Psoas muscle (tissue), 7 donors: ENCODE measurements at regions not wholly inside any gene's neighbourhood (a gene's known extent, or its start where the extent isn't known, plus 50 kb on each side); places are given as distances from the start of the nearest gene placed in this dataset.

ENCODE experiments used
- ATAC-seq, 4 donors: fragments of 200-7000 bp; cut with Tn5 transposase; one replicate each; pipeline ENCODE4 v1.9.1; 2020; ENCODE audit warnings: moderate library complexity in 3 of 4, mild to moderate bottlenecking in 2 of 4
- DNase-seq, 2 donors: peaks; one replicate each; pipeline ENCODE4 v3.0.0-alpha.2; 2020
- H3K27ac ChIP-seq: fragments of 200-600 bp; one replicate; pipeline ENCODE4 v1.8.0; 2022
- H3K27me3 ChIP-seq, 3 donors: fragments of 200-600 bp in 1 of 3; one replicate each; pipeline versions ENCODE4 v1.6.1 to v1.8.0; 2013 to 2022; ENCODE audit warnings: low read length in 2 of 3, mild to moderate bottlenecking in 2 of 3, moderate library complexity in 1 of 3; ENCODE audit not compliant: insufficient read depth in 3 of 3
- H3K36me3 ChIP-seq, 2 donors: fragments of 200-600 bp in 1 of 2; one replicate each; pipeline versions ENCODE4 v1.6.1 to v1.8.0; 2013 to 2022; ENCODE audit warnings: low read depth in 1 of 2, mild to moderate bottlenecking in 1 of 2, moderate library complexity in 1 of 2; ENCODE audit not compliant: insufficient read depth in 1 of 2
- H3K4me1 ChIP-seq: fragments of 200-600 bp; one replicate; pipeline ENCODE4 v1.8.0; 2022
- H3K4me3 ChIP-seq: fragments of 200-600 bp; one replicate; pipeline ENCODE4 v1.8.0; 2022; ENCODE audit warnings: mild to moderate bottlenecking
- H3K9me3 ChIP-seq: fragments of 200-600 bp; one replicate; pipeline ENCODE4 v1.8.0; 2022
- WGBS, 3 donors: extraction: QIAGEN DNeasy Blood & Tissue Kit; methylation state at CpG; one replicate each; pipeline versions ENCODE4 v1.1.6 to v1.1.7; 2013; 5-methylcytosine and 5-hydroxymethylcytosine counted together
- intact Hi-C, 2 donors: fragments of 100-400 bp; cut with DNase I; formaldehyde crosslinking; loops; one replicate each; pipeline versions ENCODE4 v1.11.0 to v1.14.2; 2022
- TF ChIP-seq, protein P1 (sequence below): fragments of 200-600 bp; IDR thresholded peaks from one replicate; pipeline ENCODE4 v1.8.0; 2022; ENCODE audit warnings: antibody characterized with exemption
- donor health status: healthy with polysubstance abuse.
- donor health status: DM: no; HTN: no; CAD: no; lungs with moderate emphysema.
- donor health status: Bipolar disorder and iron deficiency.
- donor health status: healthy.
- donor health status: DM: yes; HTN: yes; CAD: no.
- donor health status: DM: no; HTN: no; CAD: no.
- donor health status: DM: yes; HTN: yes; CAD: no.

DNA sequence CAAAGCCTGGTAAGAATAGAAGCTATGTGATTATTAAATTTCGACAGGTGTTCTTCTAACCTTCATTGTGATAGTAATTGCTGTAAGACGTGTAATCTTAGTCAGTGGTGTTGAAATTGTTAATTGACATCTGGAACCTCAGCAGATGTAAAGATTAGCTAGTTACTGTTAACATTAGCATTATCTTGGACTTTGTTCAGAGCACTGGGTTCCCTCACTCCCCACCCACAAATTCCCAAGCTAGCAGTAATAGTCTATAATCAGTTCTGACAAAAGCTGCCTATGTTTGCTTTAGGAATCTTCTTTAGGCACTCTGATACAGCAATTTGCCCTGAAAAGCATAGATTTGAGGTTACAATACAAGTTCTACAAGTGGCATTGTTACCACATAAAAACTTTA is 233.7 kb downstream of the EN1 start:
- TF ChIP-seq, protein P1, sequence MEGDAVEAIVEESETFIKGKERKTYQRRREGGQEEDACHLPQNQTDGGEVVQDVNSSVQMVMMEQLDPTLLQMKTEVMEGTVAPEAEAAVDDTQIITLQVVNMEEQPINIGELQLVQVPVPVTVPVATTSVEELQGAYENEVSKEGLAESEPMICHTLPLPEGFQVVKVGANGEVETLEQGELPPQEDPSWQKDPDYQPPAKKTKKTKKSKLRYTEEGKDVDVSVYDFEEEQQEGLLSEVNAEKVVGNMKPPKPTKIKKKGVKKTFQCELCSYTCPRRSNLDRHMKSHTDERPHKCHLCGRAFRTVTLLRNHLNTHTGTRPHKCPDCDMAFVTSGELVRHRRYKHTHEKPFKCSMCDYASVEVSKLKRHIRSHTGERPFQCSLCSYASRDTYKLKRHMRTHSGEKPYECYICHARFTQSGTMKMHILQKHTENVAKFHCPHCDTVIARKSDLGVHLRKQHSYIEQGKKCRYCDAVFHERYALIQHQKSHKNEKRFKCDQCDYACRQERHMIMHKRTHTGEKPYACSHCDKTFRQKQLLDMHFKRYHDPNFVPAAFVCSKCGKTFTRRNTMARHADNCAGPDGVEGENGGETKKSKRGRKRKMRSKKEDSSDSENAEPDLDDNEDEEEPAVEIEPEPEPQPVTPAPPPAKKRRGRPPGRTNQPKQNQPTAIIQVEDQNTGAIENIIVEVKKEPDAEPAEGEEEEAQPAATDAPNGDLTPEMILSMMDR = no peak
- no peak for DNase-seq
- no peak overlapping the region for H3K27ac ChIP-seq
- H3K27me3 ChIP-seq = peaks cover 0 to 1% (median 0%) of the 10 kb centered on the region in 3 donors
- H3K4me3 ChIP-seq = no peak overlapping the region
- no peaks in the 10 kb centered on the region for H3K9me3 ChIP-seq
- intact Hi-C loops = no loop called here
- no peak for ATAC-seq
- H3K36me3 ChIP-seq = no peaks in the 10 kb centered on the region
- no peaks in the 10 kb centered on the region for H3K4me1 ChIP-seq
- 53 to 62% (median 62%) methylated on average over 2 of the region's 2 CpGs for WGBS, 3 donors

DNA sequence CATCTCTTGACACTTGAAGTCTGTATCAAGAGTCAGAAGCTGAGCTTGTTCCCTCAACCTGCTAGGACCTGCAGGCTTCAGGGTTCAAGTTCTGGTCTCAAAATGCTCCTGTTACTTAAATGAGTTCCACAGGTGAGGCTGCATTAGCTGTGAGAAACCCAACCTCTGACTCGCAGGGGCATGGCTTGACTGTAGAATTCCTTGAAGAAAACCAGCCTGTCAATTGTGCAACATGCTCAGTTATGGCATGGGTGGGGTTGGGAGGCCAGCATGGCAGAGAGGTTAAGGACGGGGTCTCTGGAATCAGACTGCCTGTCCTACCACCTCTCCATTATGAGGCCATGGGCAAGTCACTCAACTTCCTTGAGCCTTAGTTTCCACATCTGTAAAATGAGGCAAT is 235.8 kb downstream of the EN1 start:
- DNase-seq = no peak
- H3K27me3 ChIP-seq = peaks cover 0 to 1% (median 0%) of the 10 kb centered on the region in 3 donors
- TF ChIP-seq, protein P1 = no peak
- H3K4me1 ChIP-seq = no peaks in the 10 kb centered on the region
- no peaks in the 10 kb centered on the region for H3K36me3 ChIP-seq
- no peak overlapping the region for H3K4me3 ChIP-seq
- no peaks in the 10 kb centered on the region for H3K9me3 ChIP-seq
- ATAC-seq = no peak
- 85 to 93% (median 87%) methylated on average over 2 of the region's 2 CpGs for WGBS, 3 donors
- no peak overlapping the region for H3K27ac ChIP-seq
- intact Hi-C loops = no loop called here

DNA sequence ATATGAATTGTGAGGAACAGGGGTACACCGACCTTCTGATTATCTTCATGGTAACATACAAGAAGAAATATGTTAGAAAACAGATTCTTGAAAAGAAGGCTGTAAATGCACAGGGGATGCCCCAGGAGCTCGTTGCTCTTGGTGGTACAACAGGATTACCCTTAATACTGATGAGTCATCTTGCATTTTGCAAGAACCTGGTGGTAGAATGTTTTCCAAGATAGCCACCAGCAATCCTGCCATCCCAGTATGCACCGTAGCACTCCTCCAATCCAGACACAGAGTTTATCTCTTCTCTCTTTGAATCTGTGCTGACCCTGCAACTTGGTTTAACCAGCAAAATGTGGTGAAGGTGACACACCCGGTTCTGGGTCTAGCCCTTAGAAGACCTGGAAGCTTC is 238.3 kb downstream of the EN1 start:
- intact Hi-C loops = no loop called here
- H3K27ac ChIP-seq = no peak overlapping the region
- WGBS, 3 donors = 72 to 82% (median 74%) methylated on average over 4 of the region's 4 CpGs
- DNase-seq (no peak), ATAC-seq (no peak)
- H3K27me3 ChIP-seq = peaks cover 0 to 1% (median 0%) of the 10 kb centered on the region in 3 donors
- no peaks in the 10 kb centered on the region for H3K36me3 ChIP-seq
- no peaks in the 10 kb centered on the region for H3K9me3 ChIP-seq
- H3K4me1 ChIP-seq = no peaks in the 10 kb centered on the region
- no peak overlapping the region for H3K4me3 ChIP-seq
- TF ChIP-seq, protein P1 = no peak

DNA sequence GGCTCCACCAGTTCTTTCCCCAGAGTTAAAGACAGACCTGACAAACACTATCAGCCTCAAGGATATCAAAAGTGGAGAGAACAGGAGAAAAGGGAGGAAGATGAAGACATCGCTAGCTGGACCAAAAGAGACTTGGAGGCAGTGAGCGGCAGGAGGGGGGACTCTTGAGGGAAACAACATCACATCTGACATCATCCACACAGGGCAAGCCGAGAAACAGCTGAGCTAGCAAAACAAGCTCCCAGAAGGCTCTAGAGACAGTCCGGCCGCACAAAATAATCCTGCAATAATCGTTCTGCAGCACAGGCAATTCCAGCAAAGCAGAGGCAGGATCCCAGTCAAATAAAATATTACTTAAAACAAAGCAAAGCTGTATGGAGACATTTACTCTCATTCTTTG is 239.8 kb downstream of the EN1 start:
- WGBS, 3 donors = 20 to 32% (median 22%) methylated on average over 6 of the region's 6 CpGs
- H3K4me1 ChIP-seq = no peaks in the 10 kb centered on the region
- no peak overlapping the region for H3K27ac ChIP-seq
- H3K36me3 ChIP-seq = no peaks in the 10 kb centered on the region
- no peaks in the 10 kb centered on the region for H3K9me3 ChIP-seq
- ATAC-seq (no peak), DNase-seq (no peak)
- H3K27me3 ChIP-seq = peaks cover 0 to 1% (median 0%) of the 10 kb centered on the region in 3 donors
- intact Hi-C loops = no loop called here
- H3K4me3 ChIP-seq = no peak overlapping the region
- TF ChIP-seq, protein P1 = no peak

DNA sequence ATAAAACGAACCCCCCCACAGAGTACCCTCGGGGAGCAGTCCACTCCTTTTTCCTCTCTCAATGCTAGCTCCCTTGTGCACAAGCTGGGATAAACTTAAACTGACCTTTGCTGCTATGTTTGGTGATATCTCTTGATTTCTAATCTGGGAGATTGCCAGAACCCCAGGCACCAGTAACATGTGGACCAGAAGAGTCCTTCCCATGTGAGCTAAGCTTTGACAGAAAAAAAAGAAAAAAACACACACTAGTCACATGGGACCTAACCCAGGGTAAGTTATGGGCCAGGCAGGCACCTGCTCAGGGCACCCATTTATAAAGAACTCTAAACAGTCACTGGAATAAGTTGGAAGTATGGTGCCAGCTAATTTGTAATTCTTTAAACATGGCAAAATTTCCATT is 242.6 kb downstream of the EN1 start:
- intact Hi-C loops = no loop called here
- ATAC-seq (no peak), DNase-seq (no peak)
- TF ChIP-seq, protein P1 = no peak
- no peak overlapping the region for H3K4me3 ChIP-seq
- no peaks in the 10 kb centered on the region for H3K9me3 ChIP-seq
- H3K27me3 ChIP-seq = no peaks in the 10 kb centered on the region
- WGBS, 3 donors = 49 to 57% (median 51%) methylated on average over 2 of the region's 2 CpGs
- H3K27ac ChIP-seq = no peak overlapping the region
- no peaks in the 10 kb centered on the region for H3K36me3 ChIP-seq
- H3K4me1 ChIP-seq = no peaks in the 10 kb centered on the region
